Right atrium auricular region (tissue), 2 donors: ENCODE measurements at regions not wholly inside any gene's neighbourhood (a gene's known extent, or its start where the extent isn't known, plus 50 kb on each side); places are given as distances from the start of the nearest gene placed in this dataset.

Experiments
- DNase-seq: peaks from one replicate; pipeline ENCODE4 v3.0.0-alpha.2; 2019; ENCODE audit warnings: low spot score
- H3K27ac ChIP-seq, 2 donors: fragments of 200-600 bp; sonication (generic); 1 replicate in 1 of 2; 2 replicates in 1 of 2; pipeline ENCODE4 v1.5.1; 2016 to 2019
- H3K27me3 ChIP-seq, 2 donors: fragments of 200-600 bp; sonication (generic); one replicate each; pipeline versions ENCODE4 v1.5.1 to v1.6.0; 2017 to 2019
- H3K36me3 ChIP-seq: fragments of 200-600 bp; sonication (generic); one replicate; pipeline ENCODE4 v1.5.1; 2016
- H3K4me1 ChIP-seq, 2 donors: fragments of 200-600 bp; sonication (generic); one replicate each; pipeline versions ENCODE4 v1.5.1 to v1.6.0; 2017 to 2019
- H3K4me3 ChIP-seq, 2 donors: fragments of 200-600 bp; sonication (generic); 1 replicate in 1 of 2; 2 replicates in 1 of 2; pipeline ENCODE4 v1.5.1; 2017 to 2019; ENCODE audit warnings: mild to moderate bottlenecking in 1 of 2, moderate library complexity in 1 of 2
- H3K9me3 ChIP-seq, 2 donors: fragments of 200-600 bp; sonication (generic); one replicate each; pipeline ENCODE4 v1.5.1; 2019
- TF ChIP-seq, protein P1 (sequence below), 2 donors: fragments of 200-600 bp; sonication (generic); IDR thresholded peaks; one replicate each; pipeline ENCODE4 v1.5.1; 2019; ENCODE audit warnings: antibody characterized with exemption in 2 of 2

DNA sequence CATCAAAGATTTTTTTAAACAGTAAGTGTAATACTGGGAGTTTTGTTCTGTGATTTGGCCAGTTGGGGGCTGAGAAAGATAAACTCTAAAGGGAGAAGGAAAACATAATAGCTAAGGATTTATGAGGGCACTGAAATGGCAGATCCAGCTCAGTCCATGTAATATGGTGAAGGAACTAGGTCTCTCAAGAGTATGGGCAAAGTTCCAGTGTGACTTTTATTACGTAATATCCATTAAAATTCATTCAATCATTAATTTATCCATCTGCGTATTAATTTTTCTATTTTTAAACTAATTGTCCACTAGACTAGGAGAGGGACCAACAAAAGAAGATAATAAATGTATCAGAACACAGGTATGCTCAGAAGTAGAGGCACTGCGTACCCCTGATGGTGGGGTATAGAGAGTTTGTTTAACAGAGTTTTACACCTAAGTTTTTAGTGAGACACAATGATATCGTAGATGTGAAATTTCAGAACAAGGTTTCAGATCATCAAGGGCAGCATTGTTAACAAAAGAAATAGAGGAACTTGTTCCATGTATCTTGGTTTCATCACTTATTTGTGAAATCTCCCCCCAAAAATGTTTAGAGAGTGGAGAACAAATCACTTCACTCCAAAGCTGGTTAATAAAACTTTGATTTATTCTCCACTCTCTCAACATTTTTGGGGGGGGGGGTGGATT, 351.1 kb downstream of the GRXCR1 start:
- no peak for DNase-seq
- H3K4me1 ChIP-seq, result no peaks in the 10 kb centered on the region

DNA sequence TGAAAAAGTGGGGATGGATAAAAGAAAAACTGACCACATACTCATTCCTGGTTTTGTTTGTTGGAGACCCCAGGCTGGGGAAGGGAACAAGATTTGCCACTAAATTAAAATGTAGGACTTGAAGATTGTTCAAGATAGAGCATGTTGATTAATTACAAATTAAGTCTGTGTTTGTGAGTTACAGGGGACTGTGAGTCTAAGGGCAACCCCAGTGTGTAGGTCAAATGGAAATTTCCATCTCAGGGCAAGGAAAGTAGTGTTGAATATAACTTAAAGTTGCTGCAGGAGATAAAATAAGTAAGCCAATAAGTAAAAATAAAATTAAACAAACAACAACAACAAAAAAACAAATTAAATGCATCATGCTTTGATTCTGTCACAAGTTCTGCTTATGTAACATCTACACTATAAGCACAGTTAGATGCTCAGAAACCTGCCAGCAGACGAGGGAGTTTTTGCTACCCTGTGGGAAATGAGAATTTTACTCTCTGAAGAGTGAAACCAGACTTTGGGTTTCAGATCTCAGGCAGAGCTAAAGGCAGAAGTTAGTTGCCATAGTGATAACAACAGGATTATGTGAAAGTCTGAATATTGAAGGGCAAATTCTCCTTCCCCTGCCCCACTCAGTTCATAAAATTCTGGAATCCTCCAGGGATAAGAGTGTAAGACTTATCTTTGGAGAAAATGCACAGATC, 352.3 kb downstream of the GRXCR1 start:
- H3K27ac ChIP-seq, result no peak overlapping the region
- no peaks in the 10 kb centered on the region for H3K4me1 ChIP-seq
- no peaks in the 10 kb centered on the region for H3K9me3 ChIP-seq
- no peak overlapping the region for H3K4me3 ChIP-seq
- TF ChIP-seq, protein P1, sequence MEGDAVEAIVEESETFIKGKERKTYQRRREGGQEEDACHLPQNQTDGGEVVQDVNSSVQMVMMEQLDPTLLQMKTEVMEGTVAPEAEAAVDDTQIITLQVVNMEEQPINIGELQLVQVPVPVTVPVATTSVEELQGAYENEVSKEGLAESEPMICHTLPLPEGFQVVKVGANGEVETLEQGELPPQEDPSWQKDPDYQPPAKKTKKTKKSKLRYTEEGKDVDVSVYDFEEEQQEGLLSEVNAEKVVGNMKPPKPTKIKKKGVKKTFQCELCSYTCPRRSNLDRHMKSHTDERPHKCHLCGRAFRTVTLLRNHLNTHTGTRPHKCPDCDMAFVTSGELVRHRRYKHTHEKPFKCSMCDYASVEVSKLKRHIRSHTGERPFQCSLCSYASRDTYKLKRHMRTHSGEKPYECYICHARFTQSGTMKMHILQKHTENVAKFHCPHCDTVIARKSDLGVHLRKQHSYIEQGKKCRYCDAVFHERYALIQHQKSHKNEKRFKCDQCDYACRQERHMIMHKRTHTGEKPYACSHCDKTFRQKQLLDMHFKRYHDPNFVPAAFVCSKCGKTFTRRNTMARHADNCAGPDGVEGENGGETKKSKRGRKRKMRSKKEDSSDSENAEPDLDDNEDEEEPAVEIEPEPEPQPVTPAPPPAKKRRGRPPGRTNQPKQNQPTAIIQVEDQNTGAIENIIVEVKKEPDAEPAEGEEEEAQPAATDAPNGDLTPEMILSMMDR (IDR thresholded peaks at IDR 0.05), result no peak
- DNase-seq, result no peak
- no peaks in the 10 kb centered on the region for H3K27me3 ChIP-seq
- H3K36me3 ChIP-seq, result no peaks in the 10 kb centered on the region

More for the DNA sequence above, 351.1 kb downstream of the GRXCR1 start:
- H3K4me3 ChIP-seq, result no peak overlapping the region
- H3K27me3 ChIP-seq, result no peaks in the 10 kb centered on the region
- TF ChIP-seq, protein P1 (IDR thresholded peaks at IDR 0.05), result no peak
- no peaks in the 10 kb centered on the region for H3K9me3 ChIP-seq
- no peaks in the 10 kb centered on the region for H3K36me3 ChIP-seq
- no peak overlapping the region for H3K27ac ChIP-seq

DNA sequence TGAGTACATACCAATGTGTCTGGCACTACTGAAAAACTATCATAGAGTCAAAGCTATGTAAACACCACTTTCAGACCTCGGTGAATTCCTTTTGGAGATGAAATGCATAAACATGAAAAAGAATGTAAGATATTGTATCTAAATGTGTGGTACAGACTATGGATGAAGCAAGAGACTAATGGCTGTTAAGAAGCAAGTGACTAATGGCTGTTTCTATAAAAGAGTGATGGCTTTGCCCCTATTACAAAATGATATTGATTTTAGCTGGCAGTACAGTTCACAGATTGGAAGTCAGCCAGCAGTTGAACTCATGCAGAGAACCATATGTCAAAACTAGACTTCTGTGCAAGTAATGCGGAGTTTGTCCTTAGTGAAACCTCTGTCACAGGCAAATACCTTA, 359.3 kb downstream of the GRXCR1 start:
- Histone ChIP-seq H3K4me1 (no peaks in the 10 kb centered on the region), H3K27me3 (no peaks in the 10 kb centered on the region), H3K27ac (no peak overlapping the region), H3K9me3 (no peaks in the 10 kb centered on the region), H3K36me3 (no peaks in the 10 kb centered on the region), H3K4me3 (no peak overlapping the region)
- TF ChIP-seq, protein P1 (IDR thresholded peaks at IDR 0.05), result no peak
- no peak for DNase-seq

DNA sequence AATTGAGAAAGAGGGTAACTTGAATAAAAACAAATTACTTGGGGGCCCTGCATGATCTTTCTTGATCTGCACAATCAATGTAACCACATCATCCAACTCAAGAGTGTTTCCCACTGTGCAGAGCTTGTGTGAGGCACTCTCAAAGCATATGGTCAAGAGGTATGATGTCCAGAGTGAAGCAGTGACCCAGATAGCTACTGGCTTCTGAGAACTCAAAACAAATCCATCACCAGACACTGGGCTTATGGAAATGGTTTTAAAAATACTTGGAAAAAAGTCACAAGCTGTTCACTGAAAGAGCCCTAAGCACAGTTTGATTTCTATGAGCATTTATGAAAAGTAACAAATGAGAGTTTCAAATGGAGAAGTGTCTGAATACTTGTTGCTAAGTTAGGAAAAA, 361.0 kb downstream of the GRXCR1 start:
- Histone ChIP-seq H3K27ac (no peak overlapping the region), H3K4me3 (no peak overlapping the region), H3K9me3 (peaks cover 0 to 4% of the 10 kb centered on the region in 2 donors), H3K36me3 (no peaks in the 10 kb centered on the region), H3K4me1 (no peaks in the 10 kb centered on the region), H3K27me3 (no peaks in the 10 kb centered on the region)
- no peak for DNase-seq
- TF ChIP-seq, protein P1 (IDR thresholded peaks at IDR 0.05), result no peak

DNA sequence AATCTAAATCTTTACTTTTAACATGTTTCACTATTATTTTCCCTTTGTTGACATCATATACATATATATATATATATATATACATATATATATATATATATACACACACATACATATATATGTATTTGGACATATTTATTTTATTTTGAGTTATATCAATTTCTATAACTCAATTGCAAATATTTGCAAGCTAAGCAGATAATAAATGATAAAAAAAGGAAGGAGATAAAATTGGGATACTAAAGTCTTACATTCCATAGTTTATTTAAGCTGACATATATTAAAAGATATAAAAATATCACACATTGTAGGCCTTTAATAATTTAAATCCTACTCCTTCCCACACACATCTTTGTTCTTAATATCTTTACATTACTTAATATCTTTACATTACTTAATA, 372.2 kb downstream of the GRXCR1 start:
- H3K27me3 ChIP-seq, result no peaks in the 10 kb centered on the region
- TF ChIP-seq, protein P1 (IDR thresholded peaks at IDR 0.05), result no peak
- no peak overlapping the region for H3K4me3 ChIP-seq
- no peaks in the 10 kb centered on the region for H3K4me1 ChIP-seq
- no peak overlapping the region for H3K27ac ChIP-seq
- no peaks in the 10 kb centered on the region for H3K36me3 ChIP-seq
- DNase-seq, result no peak
- H3K9me3 ChIP-seq, result peaks cover 0 to 23% of the 10 kb centered on the region in 2 donors
